HG02981 (cell line): ENCODE measurements at regions not wholly inside any gene's neighbourhood (a gene's known extent, or its start where the extent isn't known, plus 50 kb on each side); places are given as distances from the start of the nearest gene placed in this dataset.
A peak's percentile ranks its signal among the peaks of the same experiment; 100 is the strongest.
"Not testable (repeated sequence)": the region's sequence is repeated elsewhere in the genome, so short reads cannot be mapped to it uniquely, and the experiment has no call there.

Source experiments
- ATAC-seq: cut with Tn5 transposase; IDR thresholded peaks from one replicate; pipeline ENCODE4 v1.9.1; 2021; ENCODE audit warnings: mild to moderate bottlenecking, moderate library complexity; ENCODE audit not compliant: unreplicated experiment

- ATAC-seq, result no peak
These were observed 356.9 kb downstream of the NDFIP2 start for GRCh38 chr13:79837741-79838450.

GRCh38 chr13:79836121-79836520 is 355.2 kb downstream of the NDFIP2 start:
- ATAC-seq, result not testable (repeated sequence)

- ATAC-seq, result no peak
These were observed 353.9 kb downstream of the NDFIP2 start for GRCh38 chr13:79834876-79835275.

- no peak for ATAC-seq
These were observed 353.0 kb downstream of the NDFIP2 start for GRCh38 chr13:79833991-79834390.

- no peak for ATAC-seq
These were observed 350.6 kb downstream of the NDFIP2 start for GRCh38 chr13:79831556-79831955.

- no peak for ATAC-seq
These were observed 350.0 kb downstream of the NDFIP2 start for GRCh38 chr13:79830945-79831344.

- ATAC-seq, result no peak
These were observed 349.5 kb downstream of the NDFIP2 start for GRCh38 chr13:79830426-79830825.

GRCh38 chr13:79829880-79830279 is 348.9 kb downstream of the NDFIP2 start:
- no peak for ATAC-seq

GRCh38 chr13:79825959-79826358 is 345.0 kb downstream of the NDFIP2 start:
- no peak for ATAC-seq

GRCh38 chr13:79815041-79815440 is 334.1 kb downstream of the NDFIP2 start:
- no peak for ATAC-seq

GRCh38 chr13:79812070-79812850 is 331.3 kb downstream of the NDFIP2 start:
- peak; percentile 66 for ATAC-seq

GRCh38 chr13:79811170-79811569 is 330.2 kb downstream of the NDFIP2 start:
- ATAC-seq, result no peak

GRCh38 chr13:79810669-79811068 is 329.7 kb downstream of the NDFIP2 start:
- ATAC-seq, result no peak

- ATAC-seq, result no peak
These were observed 329.1 kb downstream of the NDFIP2 start for GRCh38 chr13:79810018-79810417.

- no peak for ATAC-seq
These were observed 327.5 kb downstream of the NDFIP2 start for GRCh38 chr13:79808475-79808874.

GRCh38 chr13:79807554-79807953 is 326.6 kb downstream of the NDFIP2 start:
- ATAC-seq, result no peak

- no peak for ATAC-seq
These were observed 325.9 kb downstream of the NDFIP2 start for GRCh38 chr13:79806821-79807220.

GRCh38 chr13:79805317-79805716 is 324.4 kb downstream of the NDFIP2 start:
- no peak for ATAC-seq

- no peak for ATAC-seq
These were observed 323.0 kb downstream of the NDFIP2 start for GRCh38 chr13:79803989-79804388.

- no peak for ATAC-seq
These were observed 322.3 kb downstream of the NDFIP2 start for GRCh38 chr13:79803296-79803695.

- ATAC-seq, result no peak
These were observed 321.6 kb downstream of the NDFIP2 start for GRCh38 chr13:79802389-79803085.
